ENCODE measurements at regions not wholly inside any gene's neighbourhood (a gene's known extent, or its start where the extent isn't known, plus 50 kb on each side); places are given as distances from the start of the nearest gene placed in this dataset.

DNA sequence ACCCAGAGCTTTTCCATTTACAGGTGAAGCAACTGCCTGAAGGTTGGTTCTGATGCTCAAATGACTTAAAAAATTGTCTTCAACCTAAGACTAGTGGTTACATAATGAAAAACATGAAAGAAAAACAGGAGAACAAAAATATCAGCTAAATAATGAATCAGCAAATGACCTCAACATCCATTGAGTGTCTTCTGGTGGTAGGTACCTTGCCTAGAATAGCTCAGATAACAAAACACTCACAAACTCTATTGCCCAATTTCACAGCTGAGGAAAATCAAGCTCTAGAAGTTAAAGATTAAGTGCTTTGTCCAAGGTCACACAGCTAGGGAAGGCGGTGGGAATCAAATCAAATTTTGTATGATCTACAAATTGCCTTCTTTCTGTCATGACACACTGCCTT lies 304.6 kb upstream of the CDH11 start:
- no peak for DNase-seq (ENCODE audit: low spot score)
- TF ChIP-seq, protein P1, sequence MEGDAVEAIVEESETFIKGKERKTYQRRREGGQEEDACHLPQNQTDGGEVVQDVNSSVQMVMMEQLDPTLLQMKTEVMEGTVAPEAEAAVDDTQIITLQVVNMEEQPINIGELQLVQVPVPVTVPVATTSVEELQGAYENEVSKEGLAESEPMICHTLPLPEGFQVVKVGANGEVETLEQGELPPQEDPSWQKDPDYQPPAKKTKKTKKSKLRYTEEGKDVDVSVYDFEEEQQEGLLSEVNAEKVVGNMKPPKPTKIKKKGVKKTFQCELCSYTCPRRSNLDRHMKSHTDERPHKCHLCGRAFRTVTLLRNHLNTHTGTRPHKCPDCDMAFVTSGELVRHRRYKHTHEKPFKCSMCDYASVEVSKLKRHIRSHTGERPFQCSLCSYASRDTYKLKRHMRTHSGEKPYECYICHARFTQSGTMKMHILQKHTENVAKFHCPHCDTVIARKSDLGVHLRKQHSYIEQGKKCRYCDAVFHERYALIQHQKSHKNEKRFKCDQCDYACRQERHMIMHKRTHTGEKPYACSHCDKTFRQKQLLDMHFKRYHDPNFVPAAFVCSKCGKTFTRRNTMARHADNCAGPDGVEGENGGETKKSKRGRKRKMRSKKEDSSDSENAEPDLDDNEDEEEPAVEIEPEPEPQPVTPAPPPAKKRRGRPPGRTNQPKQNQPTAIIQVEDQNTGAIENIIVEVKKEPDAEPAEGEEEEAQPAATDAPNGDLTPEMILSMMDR (IDR thresholded peaks at IDR 0.05; ENCODE audit: extremely low read depth, missing control alignments): no peak

DNA sequence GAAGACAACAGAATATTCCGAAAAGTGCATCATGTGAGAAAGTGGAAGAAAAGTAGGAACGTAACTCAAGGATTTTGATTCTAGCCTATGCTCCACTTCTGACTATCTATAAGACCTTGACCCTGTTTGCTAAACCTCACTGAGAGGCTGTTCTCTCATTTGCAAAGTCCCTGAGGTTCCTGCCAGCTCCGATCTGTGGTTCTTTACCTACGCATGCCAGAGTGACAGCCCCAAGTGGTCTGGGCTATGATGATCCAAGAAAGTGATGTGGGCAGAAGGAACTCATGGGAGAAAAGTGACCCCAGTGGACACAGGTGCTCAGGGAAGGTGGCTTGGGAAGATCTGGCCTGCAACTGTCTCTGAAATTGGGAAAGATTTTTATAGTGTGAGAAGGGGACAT lies 301.1 kb upstream of the CDH11 start:
- DNase-seq (ENCODE audit: low spot score): no peak
- TF ChIP-seq, protein P1 (IDR thresholded peaks at IDR 0.05; ENCODE audit: extremely low read depth, missing control alignments): no peak

DNA sequence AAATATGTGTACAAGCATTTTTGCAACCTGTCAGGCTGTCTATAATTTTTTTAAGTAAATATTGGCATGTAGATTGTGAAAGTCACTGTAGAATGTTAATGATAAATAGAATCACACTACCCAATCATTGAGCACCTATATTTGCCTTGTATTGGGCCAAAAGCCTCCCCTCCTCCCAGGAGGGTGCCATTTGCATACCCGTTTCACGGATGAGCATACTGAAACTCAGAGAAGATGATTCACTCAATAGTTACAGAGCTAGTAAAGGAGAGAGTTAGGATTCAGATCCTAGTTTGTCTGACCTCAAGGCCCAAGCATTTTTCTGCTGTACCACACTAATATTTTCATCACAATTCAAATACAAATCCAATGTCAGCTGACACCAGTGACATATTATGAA lies 299.7 kb upstream of the CDH11 start:
- DNase-seq (ENCODE audit: low spot score): no peak
- TF ChIP-seq, protein P1 (IDR thresholded peaks at IDR 0.05; ENCODE audit: extremely low read depth, missing control alignments): no peak

DNA sequence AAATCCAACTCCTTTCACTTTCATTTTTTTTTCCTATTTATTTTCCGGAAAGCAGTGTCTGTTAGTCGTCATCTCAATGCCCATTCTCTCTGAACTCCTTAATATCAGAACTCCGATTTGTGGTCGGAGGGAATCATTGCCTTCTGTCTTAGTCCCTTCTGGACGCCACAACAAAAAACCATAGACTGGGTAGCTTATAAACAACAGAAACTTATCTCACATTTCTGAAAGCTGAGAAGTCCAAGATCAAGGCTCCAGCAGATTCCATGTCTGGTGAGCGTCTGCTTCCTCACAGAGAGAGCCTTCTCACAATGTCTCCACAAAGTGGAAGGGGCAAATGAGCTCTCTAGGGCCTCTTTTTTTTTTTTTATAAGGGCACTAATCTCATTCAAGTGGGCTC lies 296.6 kb upstream of the CDH11 start:
- no peak for DNase-seq (ENCODE audit: low spot score)
- TF ChIP-seq, protein P1 (IDR thresholded peaks at IDR 0.05; ENCODE audit: extremely low read depth, missing control alignments): no peak

DNA sequence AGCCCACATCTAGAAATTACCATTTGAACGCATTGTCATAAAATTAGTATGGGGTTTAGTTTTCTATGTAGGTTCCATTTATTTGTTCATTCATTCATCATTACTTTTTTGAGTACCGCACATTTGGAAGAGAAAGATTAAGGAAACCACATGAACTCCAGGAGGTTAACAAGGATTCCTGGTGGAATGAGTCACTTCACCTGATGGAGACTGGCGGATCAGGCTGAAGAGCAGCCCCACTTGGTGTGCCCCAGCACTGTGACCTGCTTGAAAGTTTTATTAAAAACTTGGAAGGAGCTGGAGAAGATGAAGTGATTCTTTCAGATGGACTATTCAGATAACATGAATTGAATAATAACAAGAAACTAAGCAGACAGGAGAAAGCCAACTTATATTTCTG lies 293.6 kb upstream of the CDH11 start:
- TF ChIP-seq, protein P1 (IDR thresholded peaks at IDR 0.05; ENCODE audit: extremely low read depth, missing control alignments): no peak
- DNase-seq (ENCODE audit: low spot score): no peak

DNA sequence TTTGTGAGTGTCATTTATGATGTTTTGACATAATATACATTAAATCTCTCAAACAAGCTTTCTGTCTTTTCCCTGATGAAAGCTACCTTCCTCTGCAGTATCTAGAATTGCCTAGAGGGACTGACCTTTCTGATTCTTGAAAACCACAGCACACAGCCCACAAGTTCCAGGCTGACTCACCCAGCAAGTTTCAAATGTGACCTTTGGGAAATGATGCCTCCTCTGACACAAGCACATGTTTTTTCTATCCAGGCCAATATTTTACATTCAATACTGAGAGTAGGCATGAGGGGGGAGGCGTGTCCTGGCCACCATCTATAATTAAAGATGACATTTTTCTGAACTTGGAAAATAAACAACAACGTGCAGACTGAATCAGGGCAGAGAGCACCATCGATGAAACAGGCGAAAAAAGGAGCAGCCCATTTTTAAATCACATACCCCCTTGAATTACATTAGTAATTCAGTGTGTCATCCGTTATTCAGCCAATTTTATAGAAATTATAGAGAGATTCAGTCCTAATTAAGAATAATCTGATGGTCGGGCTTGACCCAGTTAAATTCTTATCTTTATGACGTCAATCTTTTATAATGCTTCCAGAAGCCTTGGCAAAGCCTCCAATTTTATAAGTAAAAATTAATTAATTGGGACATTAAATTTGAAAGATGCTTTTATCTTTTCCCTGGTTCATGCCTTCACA lies 292.6 kb upstream of the CDH11 start:
- no peak for DNase-seq (ENCODE audit: low spot score)
- TF ChIP-seq, protein P1 (IDR thresholded peaks at IDR 0.05; ENCODE audit: extremely low read depth, missing control alignments): no peak

DNA sequence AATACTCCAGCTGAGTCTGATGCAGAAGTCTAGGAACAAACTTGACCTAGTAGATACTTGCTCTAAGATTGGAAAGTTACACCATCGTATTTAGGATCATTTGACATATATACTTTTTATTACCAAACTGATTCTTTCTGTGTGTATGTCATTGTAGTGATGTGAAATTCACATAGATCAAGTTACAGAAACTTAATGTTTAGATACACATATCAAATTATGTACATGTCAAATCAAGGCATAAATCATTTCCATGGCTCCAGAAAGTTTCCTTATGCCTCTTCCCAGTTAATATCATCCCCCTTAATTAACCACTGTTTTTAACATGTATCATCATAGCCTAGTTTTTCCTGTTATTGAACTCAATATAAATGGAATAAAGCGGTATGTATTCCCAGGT lies 292.0 kb upstream of the CDH11 start:
- no peak for DNase-seq (ENCODE audit: low spot score)
- TF ChIP-seq, protein P1 (IDR thresholded peaks at IDR 0.05; ENCODE audit: extremely low read depth, missing control alignments): no peak
